Astrocyte (in vitro differentiated cells and primary cell): ENCODE measurements at regions not wholly inside any gene's neighbourhood (a gene's known extent, or its start where the extent isn't known, plus 50 kb on each side); places are given as distances from the start of the nearest gene placed in this dataset.

Experiments used
- CTCF ChIP-seq: IDR thresholded peaks from 2 replicates; pipeline ENCODE4 v1.5.1; 2011; ENCODE audit warnings: low read depth, mild to moderate bottlenecking, inconsistent platforms, low read length, moderate library complexity; ENCODE audit not compliant: insufficient read depth
- EZH2 ChIP-seq: IDR thresholded peaks from 2 replicates; pipeline ENCODE4 v1.6.1; 2012; ENCODE audit warnings: mild to moderate bottlenecking, low read length, inconsistent platforms; ENCODE audit not compliant: insufficient read depth

GRCh38 chr3:86249833-86250232 lies 741.1 kb downstream of the VGLL3 start:
- TF ChIP-seq CTCF = no peak
- TF ChIP-seq EZH2 = no peak
